H1 (cell line): ENCODE measurements at regions not wholly inside any gene's neighbourhood (a gene's known extent, or its start where the extent isn't known, plus 50 kb on each side); places are given as distances from the start of the nearest gene placed in this dataset.

Experiments
- CTCF ChIA-PET: fragments of 300-600 bp; sonication (Branson Sonifier 250); formaldehyde crosslinking; loops from one replicate; lab custom pipeline; 2021; ENCODE audit not compliant: partially characterized antibody; lab: Charles Lee
- POLR2A ChIA-PET: fragments of 300-600 bp; sonication (Branson Sonifier 250); formaldehyde crosslinking; loops from one replicate; lab custom pipeline; 2021; ENCODE audit warnings: inconsistent platforms; ENCODE audit not compliant: partially characterized antibody; lab: Charles Lee
- DNase-seq, 2 experiments: peaks; one replicate each; pipeline versions ENCODE4 v3.0.0 to v3.0.0-alpha.2; 2010 to 2022; ENCODE audit warnings: low spot score in 2 of 2, low read depth in 1 of 2, mixed read lengths in 1 of 2
- FAIRE-seq: peaks from 2 replicates; lab custom pipeline; 2011; peaks lifted over from hg19 to GRCh38; lab: Jason Lieb, UNC
- H2AFZ ChIP-seq: 2 replicates; pipeline ENCODE4 v1.8.1; 2012; ENCODE audit warnings: low read length, inconsistent platforms
- H2AK5ac ChIP-seq: 2 replicates; pipeline ENCODE4 v1.6.1; 2013; ENCODE audit warnings: low read depth, low read length
- H2BK120ac ChIP-seq: replicated peaks from 2 replicates; pipeline ENCODE3; 2013; ENCODE audit warnings: low read depth, low read length, inconsistent platforms
- H2BK12ac ChIP-seq: 2 replicates; pipeline ENCODE4 v1.6.1; 2013; ENCODE audit warnings: low read depth, low read length
- H2BK15ac ChIP-seq: 2 replicates; pipeline ENCODE4 v1.6.1; 2013; ENCODE audit warnings: low read length
- H2BK20ac ChIP-seq: 2 replicates; pipeline ENCODE4 v1.6.1; 2013; ENCODE audit warnings: low read length
- H2BK5ac ChIP-seq: 2 replicates; pipeline ENCODE4 v1.6.1; 2013; ENCODE audit warnings: low read depth, low read length
- H3K14ac ChIP-seq: 2 replicates; pipeline ENCODE4 v1.6.1; 2013; ENCODE audit warnings: inconsistent platforms; ENCODE audit not compliant: insufficient read length
- H3K18ac ChIP-seq: 2 replicates; pipeline ENCODE4 v1.6.1; 2013; ENCODE audit warnings: low read length; ENCODE audit errors: extremely low read depth
- H3K23ac ChIP-seq: 2 replicates; pipeline ENCODE4 v1.6.1; 2013; ENCODE audit warnings: inconsistent platforms; ENCODE audit not compliant: insufficient read length
- H3K23me2 ChIP-seq: 2 replicates; pipeline ENCODE4 v1.6.1; 2013; ENCODE audit warnings: low read depth, low read length
- H3K27ac ChIP-seq: 2 replicates; pipeline ENCODE4 v1.6.1; 2011; ENCODE audit warnings: low read depth, low read length, inconsistent platforms
- H3K27me3 ChIP-seq, 4 experiments: replicated peaks in 1 of 4; 1 replicate in 1 of 4; 2 replicates in 3 of 4; pipeline versions ENCODE4 v1.6.1 to v1.8.1; 2011 to 2013; ENCODE audit warnings: low read length in 3 of 4, mild to moderate bottlenecking in 3 of 4, inconsistent platforms in 2 of 4, mixed read lengths in 2 of 4, moderate library complexity in 1 of 4; ENCODE audit not compliant: control insufficient read depth in 3 of 4, insufficient read depth in 3 of 4; ENCODE audit errors: extremely low read depth in 1 of 4
- H3K36me3 ChIP-seq, 4 experiments: 2 replicates each; pipeline versions ENCODE4 v1.6.1 to v1.8.1; 2011 to 2013; ENCODE audit warnings: mild to moderate bottlenecking in 4 of 4, low read length in 3 of 4, moderate library complexity in 2 of 4, control low read depth in 1 of 4, inconsistent platforms in 1 of 4; ENCODE audit not compliant: insufficient read depth in 4 of 4, control insufficient read depth in 2 of 4
- H3K4ac ChIP-seq: replicated peaks from 2 replicates; pipeline ENCODE3; 2013; ENCODE audit warnings: low read length, low read depth, mixed read lengths, inconsistent platforms; ENCODE audit not compliant: insufficient read length
- H3K4me1 ChIP-seq, 4 experiments: replicated peaks in 1 of 4; 1 replicate in 1 of 4; 2 replicates in 3 of 4; pipeline versions ENCODE4 v1.6.1 to v1.8.1; 2011 to 2013; ENCODE audit warnings: low read length in 3 of 4, inconsistent platforms in 2 of 4, mixed read lengths in 1 of 4; ENCODE audit not compliant: insufficient read depth in 4 of 4, control insufficient read depth in 3 of 4
- H3K4me2 ChIP-seq, 2 experiments: 2 replicates each; pipeline versions ENCODE4 v1.6.1 to v1.8.1; 2011 to 2013; ENCODE audit warnings: low read depth in 2 of 2, low read length in 2 of 2, control low read depth in 1 of 2, inconsistent platforms in 1 of 2, mild to moderate bottlenecking in 1 of 2; ENCODE audit not compliant: insufficient read depth in 1 of 2
- H3K4me3 ChIP-seq, 4 experiments: fragments of 200-600, 300-600 bp in 1 of 4; sonication (generic), shearing (Covaris generic), sonication (Bioruptor Twin) in 1 of 4; 2 replicates each; pipeline versions ENCODE4 v1.5.1 to v1.8.1; 2011 to 2016; ENCODE audit warnings: low read length in 4 of 4, low read depth in 3 of 4, control low read depth in 2 of 4, inconsistent platforms in 2 of 4, mild to moderate bottlenecking in 2 of 4, mixed read lengths in 1 of 4, moderate library complexity in 1 of 4; ENCODE audit not compliant: insufficient read depth in 2 of 4; ENCODE audit errors: extremely low read depth in 1 of 4
- H3K56ac ChIP-seq: replicated peaks from 2 replicates; pipeline ENCODE3; 2013; ENCODE audit warnings: low read depth, mild to moderate bottlenecking, mixed read lengths, low read length, inconsistent platforms; ENCODE audit not compliant: insufficient read length
- H3K79me1 ChIP-seq: 2 replicates; pipeline ENCODE4 v1.6.1; 2013; ENCODE audit warnings: low read depth, low read length, control low read depth
- H3K79me2 ChIP-seq, 2 experiments: 2 replicates each; pipeline versions ENCODE4 v1.6.1 to v1.8.1; 2012 to 2013; ENCODE audit warnings: low read length in 2 of 2, mild to moderate bottlenecking in 2 of 2, inconsistent platforms in 1 of 2; ENCODE audit not compliant: insufficient read depth in 2 of 2, control insufficient read depth in 1 of 2
- H3K9ac ChIP-seq, 4 experiments: replicated peaks in 1 of 4; 1 replicate in 1 of 4; 2 replicates in 3 of 4; pipeline versions ENCODE4 v1.6.1 to v1.8.1; 2011 to 2013; ENCODE audit warnings: low read depth in 3 of 4, low read length in 3 of 4, control low read depth in 2 of 4, mild to moderate bottlenecking in 2 of 4, moderate library complexity in 2 of 4, inconsistent platforms in 1 of 4; ENCODE audit errors: extremely low read depth in 1 of 4
- H3K9me3 ChIP-seq, 2 experiments: 2 replicates each; pipeline versions ENCODE4 v1.6.1 to v1.8.1; 2012 to 2013; ENCODE audit warnings: mild to moderate bottlenecking in 2 of 2, moderate library complexity in 2 of 2, control low read depth in 1 of 2, inconsistent platforms in 1 of 2, low read depth in 1 of 2, low read length in 1 of 2, mixed read lengths in 1 of 2; ENCODE audit not compliant: insufficient read depth in 2 of 2
- H4K20me1 ChIP-seq, 2 experiments: replicated peaks in 1 of 2; 2 replicates each; pipeline versions ENCODE3 to v1.8.1; 2011 to 2013; ENCODE audit warnings: inconsistent platforms in 2 of 2, low read length in 2 of 2, mild to moderate bottlenecking in 1 of 2; ENCODE audit not compliant: insufficient read depth in 2 of 2, control insufficient read depth in 1 of 2
- H4K5ac ChIP-seq: 2 replicates; pipeline ENCODE4 v1.6.1; 2013; ENCODE audit warnings: low read length, low read depth, mixed read lengths, inconsistent platforms; ENCODE audit not compliant: insufficient read length
- H4K8ac ChIP-seq: 2 replicates; pipeline ENCODE4 v1.8.0; 2013; ENCODE audit warnings: mild to moderate bottlenecking, moderate library complexity, low read length, inconsistent platforms; ENCODE audit not compliant: insufficient read depth; ENCODE audit errors: extremely low read depth
- H4K91ac ChIP-seq: replicated peaks from 2 replicates; pipeline ENCODE3; 2013; ENCODE audit warnings: low read length, mixed read lengths, inconsistent platforms; ENCODE audit not compliant: insufficient read length
- CBX5 ChIP-seq: fragments of 300-800, 300-1000 bp; sonication (generic); IDR thresholded peaks from 2 replicates; pipeline ENCODE4 v1.7.1; 2016; ENCODE audit warnings: antibody characterized with exemption, low read length, low read depth
- CEBPB ChIP-seq: IDR thresholded peaks from 2 replicates; pipeline ENCODE4 v1.6.1; 2012; ENCODE audit warnings: low read depth, low read length
- JUND ChIP-seq: IDR thresholded peaks from 2 replicates; pipeline ENCODE4 v1.6.1; 2011; ENCODE audit warnings: mild to moderate bottlenecking, improper control_type of control experiment, low read length
- POLR2A ChIP-seq, 2 experiments: IDR thresholded peaks; 1 replicate in 1 of 2; 2 replicates in 1 of 2; pipeline ENCODE4 v1.6.1; 2011; ENCODE audit warnings: low read depth in 2 of 2, low read length in 2 of 2, mild to moderate bottlenecking in 2 of 2; ENCODE audit errors: control extremely low read depth in 1 of 2
- SAP30 ChIP-seq: fragments of 300-600 bp; sonication (generic); IDR thresholded peaks from 2 replicates; pipeline ENCODE4 v1.7.1; 2012; ENCODE audit warnings: low read length, moderate library complexity, mild to moderate bottlenecking, inconsistent platforms; ENCODE audit not compliant: insufficient read depth, insufficient replicate concordance
- TCF12 ChIP-seq: IDR thresholded peaks from 2 replicates; pipeline ENCODE4 v1.6.1; 2011; ENCODE audit warnings: low read depth, mild to moderate bottlenecking, low read length
- WGBS, 2 experiments: shearing (Covaris generic) in 1 of 2; methylation state at CpG; one replicate each; pipeline versions ENCODE4 v1.1.6 to v1.1.7; 2013 to 2015; ENCODE audit warnings: low lambda C conversion rate in 2 of 2, mixed read lengths in 2 of 2, inconsistent platforms in 1 of 2, low coverage in 1 of 2, missing lambda C conversion rate in 1 of 2; ENCODE audit not compliant: insufficient replicate concordance in 2 of 2, insufficient coverage in 1 of 2, insufficient read length in 1 of 2; ENCODE audit errors: extremely low coverage in 1 of 2, missing lambda C conversion rate in 1 of 2; 5-methylcytosine and 5-hydroxymethylcytosine counted together

DNA sequence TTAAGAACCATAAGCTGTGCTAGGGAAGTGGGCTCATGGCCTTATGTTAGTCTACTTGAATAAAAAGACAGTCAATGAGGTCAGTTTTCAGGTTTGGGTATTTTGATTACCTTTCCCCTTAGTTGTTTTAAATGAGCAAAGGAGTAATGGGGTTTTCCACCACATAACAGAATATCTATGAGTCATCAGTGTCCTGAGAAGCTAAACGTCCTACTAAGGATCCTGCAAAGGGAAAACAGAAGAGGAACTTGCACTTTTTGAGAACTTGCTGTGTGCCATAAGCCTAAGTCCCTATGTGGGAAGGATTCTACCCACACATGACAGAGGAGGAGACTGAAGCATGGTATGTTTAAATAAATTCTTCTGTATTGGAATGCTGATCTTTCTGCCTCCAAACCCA lies 292.8 kb upstream of the TMC3 start:
- DNase-seq = no peak
- Histone ChIP-seq H3K4me3 (no peak overlapping the region), H3K36me3 (no peaks in the 10 kb centered on the region), H4K91ac (no peak overlapping the region), H4K8ac (no peak overlapping the region), H4K20me1 (no peaks in the 10 kb centered on the region), H2BK20ac (no peak overlapping the region), H3K23me2 (no peaks in the 10 kb centered on the region), H3K14ac (no peak overlapping the region), H2AFZ (no peak overlapping the region), H2BK12ac (no peak overlapping the region), H3K9me3 (no peaks in the 10 kb centered on the region), H3K4me2 (no peak overlapping the region), H4K5ac (no peak overlapping the region), H2BK120ac (no peak overlapping the region), H3K18ac (no peak overlapping the region), H3K23ac (no peak overlapping the region), H3K79me2 (no peaks in the 10 kb centered on the region), H2AK5ac (no peak overlapping the region), H3K4me1 (no peaks in the 10 kb centered on the region), H2BK5ac (no peak overlapping the region), H3K27me3 (no peaks in the 10 kb centered on the region), H3K27ac (no peak overlapping the region), H3K79me1 (no peaks in the 10 kb centered on the region), H3K9ac (no peak overlapping the region), H3K4ac (no peak overlapping the region), H3K56ac (no peak overlapping the region), H2BK15ac (no peak overlapping the region)
- TF ChIP-seq JUND = no peak
- TF ChIP-seq TCF12 = no peak
- no peak for TF ChIP-seq CEBPB
- TF ChIP-seq SAP30 = no peak
- TF ChIP-seq CBX5 = no peak
- no peak for TF ChIP-seq POLR2A (IDR thresholded peaks at IDR 0.05; ENCODE audit: control extremely low read depth in 1 of 2, low read depth in 2 of 2, low read length in 2 of 2)
- no peak for FAIRE-seq
- WGBS, 2 experiments = 59% methylated on average over 1 of the region's 1 CpG; no CpG with 5 or more reads in 1 of the 2 experiments
- POLR2A ChIA-PET = no interaction called here
- CTCF ChIA-PET = no interaction called here
